Vagina (tissue), 2 donors: ENCODE measurements at regions not wholly inside any gene's neighbourhood (a gene's known extent, or its start where the extent isn't known, plus 50 kb on each side); places are given as distances from the start of the nearest gene placed in this dataset.

ENCODE experiments used
- POLR2A ChIP-seq, 2 donors: fragments of 450-650 bp; IDR thresholded peaks; one replicate each; pipeline ENCODE4 v1.6.1; 2017; ENCODE audit warnings: antibody characterized with exemption in 2 of 2, mild to moderate bottlenecking in 2 of 2, moderate library complexity in 2 of 2
- POLR2AphosphoS5 ChIP-seq, 2 donors: sonication (generic); formaldehyde crosslinking; IDR thresholded peaks; one replicate each; pipeline ENCODE4 v1.9.0; 2017; ENCODE audit warnings: antibody characterized with exemption in 2 of 2, mild to moderate bottlenecking in 2 of 2, low read depth in 1 of 2; ENCODE audit not compliant: insufficient read depth in 1 of 2
- TF ChIP-seq, protein P1 (sequence below), 3 experiments: fragments of 450-650 bp in 2 of 3; fragments of 200-600 bp in 1 of 3; sonication (generic) in 1 of 3; IDR thresholded peaks; one replicate each; pipeline ENCODE4 v1.5.1; 2017 to 2019; ENCODE audit warnings: antibody characterized with exemption in 3 of 3, mild to moderate bottlenecking in 2 of 3, moderate library complexity in 2 of 3

DNA sequence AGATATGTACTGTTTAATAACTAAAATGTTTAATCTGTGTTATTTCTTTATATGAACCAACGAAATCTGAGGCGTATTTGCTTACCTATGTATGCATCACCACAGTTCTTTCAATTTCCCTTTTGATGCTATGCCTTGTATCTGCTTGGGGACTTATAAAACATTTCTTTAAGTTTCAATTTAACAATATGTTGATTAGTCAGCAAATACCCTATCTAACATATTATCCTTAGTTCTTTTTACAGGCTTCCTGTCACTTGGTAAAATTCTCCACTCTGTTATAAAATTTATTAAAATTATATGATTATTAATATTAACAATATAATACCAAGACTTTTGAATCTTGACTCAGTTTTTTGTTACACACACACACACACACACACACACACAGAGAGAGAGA is 174.3 kb downstream of the CPS1 start:
- TF ChIP-seq, protein P1, sequence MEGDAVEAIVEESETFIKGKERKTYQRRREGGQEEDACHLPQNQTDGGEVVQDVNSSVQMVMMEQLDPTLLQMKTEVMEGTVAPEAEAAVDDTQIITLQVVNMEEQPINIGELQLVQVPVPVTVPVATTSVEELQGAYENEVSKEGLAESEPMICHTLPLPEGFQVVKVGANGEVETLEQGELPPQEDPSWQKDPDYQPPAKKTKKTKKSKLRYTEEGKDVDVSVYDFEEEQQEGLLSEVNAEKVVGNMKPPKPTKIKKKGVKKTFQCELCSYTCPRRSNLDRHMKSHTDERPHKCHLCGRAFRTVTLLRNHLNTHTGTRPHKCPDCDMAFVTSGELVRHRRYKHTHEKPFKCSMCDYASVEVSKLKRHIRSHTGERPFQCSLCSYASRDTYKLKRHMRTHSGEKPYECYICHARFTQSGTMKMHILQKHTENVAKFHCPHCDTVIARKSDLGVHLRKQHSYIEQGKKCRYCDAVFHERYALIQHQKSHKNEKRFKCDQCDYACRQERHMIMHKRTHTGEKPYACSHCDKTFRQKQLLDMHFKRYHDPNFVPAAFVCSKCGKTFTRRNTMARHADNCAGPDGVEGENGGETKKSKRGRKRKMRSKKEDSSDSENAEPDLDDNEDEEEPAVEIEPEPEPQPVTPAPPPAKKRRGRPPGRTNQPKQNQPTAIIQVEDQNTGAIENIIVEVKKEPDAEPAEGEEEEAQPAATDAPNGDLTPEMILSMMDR (IDR thresholded peaks at IDR 0.05): no peak
- TF ChIP-seq POLR2AphosphoS5 (IDR thresholded peaks at IDR 0.05; ENCODE audit: insufficient read depth in 1 of 2, low read depth in 1 of 2) (no peak), POLR2A (IDR thresholded peaks at IDR 0.05) (no peak)
